SK-N-SH (cell line): ENCODE measurements at regions not wholly inside any gene's neighbourhood (a gene's known extent, or its start where the extent isn't known, plus 50 kb on each side); places are given as distances from the start of the nearest gene placed in this dataset.

ENCODE experiments used
- CTCF ChIA-PET: fragments of 300-600, 350-600 bp; formaldehyde crosslinking; extraction: SDS; loops from one replicate; lab custom pipeline; 2021; lab: Yijun Ruan, JAX
- POLR2A ChIA-PET: fragments of 350-600 bp; sonication (Branson Sonifier 250); formaldehyde crosslinking; extraction: SDS; loops from one replicate; lab custom pipeline; 2020; ENCODE audit warnings: antibody characterized with exemption, inconsistent platforms; lab: Yijun Ruan, JAX
- DNase-seq: peaks from one replicate; pipeline ENCODE4 v3.0.0; 2012
- H2AFZ ChIP-seq: fragments of 200-600 bp; sonication (generic); 2 replicates; pipeline ENCODE4 v1.8.1; 2016; ENCODE audit warnings: antibody characterized with exemption, mild to moderate bottlenecking, low read depth
- H3F3A ChIP-seq: fragments of 200-600 bp; sonication (generic); replicated peaks from 2 replicates; pipeline ENCODE3; 2016; ENCODE audit warnings: antibody characterized with exemption, mild to moderate bottlenecking; ENCODE audit not compliant: insufficient read depth
- H3K27ac ChIP-seq, 2 experiments: fragments of 200-500 bp in 1 of 2; fragments of 200-600 bp in 1 of 2; sonication (Bioruptor generic) in 1 of 2; sonication (generic), shearing (Covaris generic) in 1 of 2; 2 replicates each; pipeline versions ENCODE4 v1.5.1 to v1.6.1; 2014 to 2016; ENCODE audit warnings: low read depth in 2 of 2, inconsistent platforms in 1 of 2, low read length in 1 of 2, mild to moderate bottlenecking in 1 of 2, mixed read lengths in 1 of 2
- H3K27me3 ChIP-seq: fragments of 200-600 bp; sonication (generic), shearing (Covaris generic); 2 replicates; pipeline ENCODE4 v1.6.1; 2016; ENCODE audit warnings: mixed run types; ENCODE audit not compliant: insufficient read depth
- H3K36me3 ChIP-seq, 2 experiments: fragments of 200-500 bp in 1 of 2; fragments of 200-600 bp in 1 of 2; sonication (Bioruptor generic) in 1 of 2; sonication (generic) in 1 of 2; replicated peaks in 1 of 2; 2 replicates each; pipeline versions ENCODE3 to v1.5.1; 2014 to 2016; ENCODE audit warnings: low read length in 1 of 2, mild to moderate bottlenecking in 1 of 2; ENCODE audit not compliant: insufficient read depth in 2 of 2, control insufficient read depth in 1 of 2
- H3K4me1 ChIP-seq, 2 experiments: fragments of 200-500 bp in 1 of 2; fragments of 200-600 bp in 1 of 2; sonication (Bioruptor generic) in 1 of 2; sonication (generic), shearing (Covaris generic) in 1 of 2; 2 replicates each; pipeline versions ENCODE4 v1.5.1 to v1.6.1; 2014 to 2016; ENCODE audit warnings: low read depth in 1 of 2, low read length in 1 of 2, mixed run types in 1 of 2; ENCODE audit not compliant: insufficient read depth in 2 of 2, control insufficient read depth in 1 of 2
- H3K4me2 ChIP-seq: fragments of 200-600 bp; sonication (generic), shearing (Covaris generic); 2 replicates; pipeline ENCODE4 v1.6.1; 2017; ENCODE audit warnings: mixed run types
- H3K4me3 ChIP-seq, 2 experiments: fragments of 200-500 bp in 1 of 2; fragments of 200-600 bp in 1 of 2; sonication (Bioruptor generic) in 1 of 2; sonication (generic), shearing (Covaris generic) in 1 of 2; 2 replicates each; pipeline versions ENCODE4 v1.5.1 to v1.8.1; 2014 to 2016; ENCODE audit warnings: low read depth in 2 of 2, inconsistent platforms in 1 of 2, low read length in 1 of 2, mild to moderate bottlenecking in 1 of 2, mixed read lengths in 1 of 2, moderate library complexity in 1 of 2
- H3K79me2 ChIP-seq: fragments of 200-600 bp; sonication (generic); 2 replicates; pipeline ENCODE4 v1.8.1; 2017; ENCODE audit warnings: mild to moderate bottlenecking; ENCODE audit not compliant: insufficient read depth
- H3K9ac ChIP-seq: fragments of 200-600 bp; sonication (generic); 2 replicates; pipeline ENCODE4 v1.6.1; 2017; ENCODE audit warnings: mixed run types
- H3K9me2 ChIP-seq: fragments of 200-600 bp; sonication (generic); 2 replicates; pipeline ENCODE4 v1.6.1; 2017; ENCODE audit warnings: mixed run types
- H3K9me3 ChIP-seq: fragments of 200-600 bp; sonication (generic); 2 replicates; pipeline ENCODE4 v1.6.1; 2017; ENCODE audit warnings: mixed run types, mild to moderate bottlenecking, moderate library complexity
- H4K20me1 ChIP-seq: fragments of 200-600 bp; sonication (generic); 2 replicates; pipeline ENCODE4 v1.6.1; 2017; ENCODE audit warnings: mild to moderate bottlenecking, mixed run types; ENCODE audit not compliant: insufficient read depth
- EP300 ChIP-seq, 2 experiments: IDR thresholded peaks; 2 replicates each; pipeline versions ENCODE4 v1.4.0 to v1.6.1; 2012; ENCODE audit warnings: borderline replicate concordance in 1 of 2, low read depth in 1 of 2, low read length in 1 of 2
- MXI1 ChIP-seq: IDR thresholded peaks from 2 replicates; pipeline ENCODE4 v1.6.1; 2012; ENCODE audit warnings: mild to moderate bottlenecking, low read depth, low read length, improper control_type of control experiment
- NRF1 ChIP-seq: IDR thresholded peaks from 2 replicates; pipeline ENCODE4 v1.6.1; 2012; ENCODE audit warnings: low read depth, mild to moderate bottlenecking, low read length
- POLR2AphosphoS5 ChIP-seq: IDR thresholded peaks from 2 replicates; pipeline ENCODE4 v1.6.1; 2012; ENCODE audit warnings: low read depth, low read length
- RAD21 ChIP-seq: IDR thresholded peaks from 2 replicates; pipeline ENCODE4 v1.6.1; 2012; ENCODE audit warnings: mild to moderate bottlenecking, low read length
- TAF1 ChIP-seq: IDR thresholded peaks from 2 replicates; pipeline ENCODE4 v1.6.1; 2012; ENCODE audit warnings: low read depth, mild to moderate bottlenecking, low read length, moderate library complexity, borderline replicate concordance
- TEAD4 ChIP-seq: IDR thresholded peaks from 2 replicates; pipeline ENCODE4 v1.4.0; 2012; ENCODE audit warnings: mild to moderate bottlenecking, borderline replicate concordance; ENCODE audit not compliant: insufficient read depth
- WGBS: methylation state at CpG from one replicate; pipeline ENCODE4 v1.1.6; 2017; ENCODE audit warnings: low lambda C conversion rate; 5-methylcytosine and 5-hydroxymethylcytosine counted together
- TF ChIP-seq, protein P1 (sequence below): IDR thresholded peaks from 2 replicates; pipeline ENCODE4 v1.4.0; 2012; ENCODE audit warnings: low read depth, borderline replicate concordance
- TF ChIP-seq, protein P2 (sequence below): IDR thresholded peaks from 2 replicates; pipeline ENCODE4; 2012
- TF ChIP-seq, protein P3 (sequence below): IDR thresholded peaks from 2 replicates; pipeline ENCODE4 v1.6.1; 2012; ENCODE audit warnings: mild to moderate bottlenecking, low read depth, low read length, moderate library complexity
- TF ChIP-seq, protein P4 (sequence below): fragments of 150-350 bp; IDR thresholded peaks from 2 replicates; pipeline ENCODE4 v1.6.1; 2017; ENCODE audit warnings: antibody characterized with exemption, low read length, low read depth, borderline replicate concordance

DNA sequence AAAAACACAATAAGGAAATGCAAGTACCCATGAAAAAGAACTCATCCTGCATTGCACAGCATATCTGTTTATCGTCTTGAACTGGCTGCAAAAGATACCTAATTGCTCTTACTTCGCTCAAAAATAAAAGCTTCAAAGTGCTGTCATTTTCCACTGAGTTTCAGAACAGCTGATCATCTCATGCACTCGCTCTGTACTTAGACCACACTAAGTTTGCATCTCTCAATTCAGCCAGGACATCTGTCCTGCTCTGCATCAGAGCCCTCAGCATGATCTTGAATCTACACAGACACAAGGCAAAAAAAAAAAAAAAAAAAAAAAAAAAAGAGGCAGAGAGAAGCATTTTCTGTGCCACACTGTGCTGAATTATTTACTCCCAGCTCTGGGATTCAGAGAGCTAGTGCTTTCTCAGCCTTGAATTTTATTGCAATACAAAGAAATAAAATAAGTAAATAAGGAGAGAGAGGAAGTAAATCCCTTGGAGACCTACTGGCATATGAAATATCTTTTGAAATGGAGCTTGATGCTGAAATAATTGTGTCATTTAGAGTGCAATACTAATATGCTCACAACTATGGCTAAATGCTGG is 81.3 kb downstream of the PPP1R2C start:
- Histone ChIP-seq H3K79me2 (no peaks in the 10 kb centered on the region), H3K27ac (no peak overlapping the region), H4K20me1 (no peaks in the 10 kb centered on the region), H3F3A (no peaks in the 10 kb centered on the region), H2AFZ (no peak overlapping the region), H3K4me3 (no peak overlapping the region), H3K36me3 (no peaks in the 10 kb centered on the region), H3K4me1 (no peaks in the 10 kb centered on the region), H3K9me2 (no peaks in the 10 kb centered on the region), H3K27me3 (no peaks in the 10 kb centered on the region; the same call in 1 of the 2 replicates), H3K9me3 (no peaks in the 10 kb centered on the region)
- CTCF ChIA-PET = interaction anchor here (1.2 kb wide), 1 partner anchor 19 kb away, joined by 5 read pairs; no protein-coding TSS in a partner anchor
- DNase-seq = no peak
- 2% methylated on average over 3 of the region's 3 CpGs for WGBS
- TF ChIP-seq TEAD4 = no peak
- TF ChIP-seq POLR2AphosphoS5 = no peak
- TF ChIP-seq, protein P1, sequence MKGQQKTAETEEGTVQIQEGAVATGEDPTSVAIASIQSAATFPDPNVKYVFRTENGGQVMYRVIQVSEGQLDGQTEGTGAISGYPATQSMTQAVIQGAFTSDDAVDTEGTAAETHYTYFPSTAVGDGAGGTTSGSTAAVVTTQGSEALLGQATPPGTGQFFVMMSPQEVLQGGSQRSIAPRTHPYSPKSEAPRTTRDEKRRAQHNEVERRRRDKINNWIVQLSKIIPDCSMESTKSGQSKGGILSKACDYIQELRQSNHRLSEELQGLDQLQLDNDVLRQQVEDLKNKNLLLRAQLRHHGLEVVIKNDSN = no peak
- TF ChIP-seq TAF1 = no peak
- no peak for TF ChIP-seq EP300 (IDR thresholded peaks at IDR 0.05; ENCODE audit: borderline replicate concordance in 1 of 2, low read depth in 1 of 2, low read length in 1 of 2)
- no peak for TF ChIP-seq RAD21
- no peak for TF ChIP-seq NRF1
- TF ChIP-seq, protein P2, sequence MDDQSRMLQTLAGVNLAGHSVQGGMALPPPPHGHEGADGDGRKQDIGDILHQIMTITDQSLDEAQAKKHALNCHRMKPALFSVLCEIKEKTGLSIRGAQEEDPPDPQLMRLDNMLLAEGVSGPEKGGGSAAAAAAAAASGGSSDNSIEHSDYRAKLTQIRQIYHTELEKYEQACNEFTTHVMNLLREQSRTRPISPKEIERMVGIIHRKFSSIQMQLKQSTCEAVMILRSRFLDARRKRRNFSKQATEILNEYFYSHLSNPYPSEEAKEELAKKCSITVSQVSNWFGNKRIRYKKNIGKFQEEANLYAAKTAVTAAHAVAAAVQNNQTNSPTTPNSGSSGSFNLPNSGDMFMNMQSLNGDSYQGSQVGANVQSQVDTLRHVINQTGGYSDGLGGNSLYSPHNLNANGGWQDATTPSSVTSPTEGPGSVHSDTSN = no peak
- TF ChIP-seq, protein P3, sequence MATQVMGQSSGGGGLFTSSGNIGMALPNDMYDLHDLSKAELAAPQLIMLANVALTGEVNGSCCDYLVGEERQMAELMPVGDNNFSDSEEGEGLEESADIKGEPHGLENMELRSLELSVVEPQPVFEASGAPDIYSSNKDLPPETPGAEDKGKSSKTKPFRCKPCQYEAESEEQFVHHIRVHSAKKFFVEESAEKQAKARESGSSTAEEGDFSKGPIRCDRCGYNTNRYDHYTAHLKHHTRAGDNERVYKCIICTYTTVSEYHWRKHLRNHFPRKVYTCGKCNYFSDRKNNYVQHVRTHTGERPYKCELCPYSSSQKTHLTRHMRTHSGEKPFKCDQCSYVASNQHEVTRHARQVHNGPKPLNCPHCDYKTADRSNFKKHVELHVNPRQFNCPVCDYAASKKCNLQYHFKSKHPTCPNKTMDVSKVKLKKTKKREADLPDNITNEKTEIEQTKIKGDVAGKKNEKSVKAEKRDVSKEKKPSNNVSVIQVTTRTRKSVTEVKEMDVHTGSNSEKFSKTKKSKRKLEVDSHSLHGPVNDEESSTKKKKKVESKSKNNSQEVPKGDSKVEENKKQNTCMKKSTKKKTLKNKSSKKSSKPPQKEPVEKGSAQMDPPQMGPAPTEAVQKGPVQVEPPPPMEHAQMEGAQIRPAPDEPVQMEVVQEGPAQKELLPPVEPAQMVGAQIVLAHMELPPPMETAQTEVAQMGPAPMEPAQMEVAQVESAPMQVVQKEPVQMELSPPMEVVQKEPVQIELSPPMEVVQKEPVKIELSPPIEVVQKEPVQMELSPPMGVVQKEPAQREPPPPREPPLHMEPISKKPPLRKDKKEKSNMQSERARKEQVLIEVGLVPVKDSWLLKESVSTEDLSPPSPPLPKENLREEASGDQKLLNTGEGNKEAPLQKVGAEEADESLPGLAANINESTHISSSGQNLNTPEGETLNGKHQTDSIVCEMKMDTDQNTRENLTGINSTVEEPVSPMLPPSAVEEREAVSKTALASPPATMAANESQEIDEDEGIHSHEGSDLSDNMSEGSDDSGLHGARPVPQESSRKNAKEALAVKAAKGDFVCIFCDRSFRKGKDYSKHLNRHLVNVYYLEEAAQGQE = no peak
- TF ChIP-seq, protein P4, sequence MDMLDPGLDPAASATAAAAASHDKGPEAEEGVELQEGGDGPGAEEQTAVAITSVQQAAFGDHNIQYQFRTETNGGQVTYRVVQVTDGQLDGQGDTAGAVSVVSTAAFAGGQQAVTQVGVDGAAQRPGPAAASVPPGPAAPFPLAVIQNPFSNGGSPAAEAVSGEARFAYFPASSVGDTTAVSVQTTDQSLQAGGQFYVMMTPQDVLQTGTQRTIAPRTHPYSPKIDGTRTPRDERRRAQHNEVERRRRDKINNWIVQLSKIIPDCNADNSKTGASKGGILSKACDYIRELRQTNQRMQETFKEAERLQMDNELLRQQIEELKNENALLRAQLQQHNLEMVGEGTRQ = no peak
- TF ChIP-seq MXI1 = no peak
- TF ChIP-seq, all 33 proteins: peak for 0
- Histone ChIP-seq H3K9ac (no peak overlapping the region), H3K4me2 (no peak overlapping the region)
- POLR2A ChIA-PET = no interaction called here
